Psoas muscle (tissue), 7 donors: ENCODE measurements at regions not wholly inside any gene's neighbourhood (a gene's known extent, or its start where the extent isn't known, plus 50 kb on each side); places are given as distances from the start of the nearest gene placed in this dataset.

ENCODE experiments used
- ATAC-seq, 4 donors: fragments of 200-7000 bp; cut with Tn5 transposase; one replicate each; pipeline ENCODE4 v1.9.1; 2020; ENCODE audit warnings: moderate library complexity in 3 of 4, mild to moderate bottlenecking in 2 of 4
- DNase-seq, 2 donors: peaks; one replicate each; pipeline ENCODE4 v3.0.0-alpha.2; 2020
- H3K27ac ChIP-seq: fragments of 200-600 bp; one replicate; pipeline ENCODE4 v1.8.0; 2022
- H3K27me3 ChIP-seq, 3 donors: fragments of 200-600 bp in 1 of 3; one replicate each; pipeline versions ENCODE4 v1.6.1 to v1.8.0; 2013 to 2022; ENCODE audit warnings: low read length in 2 of 3, mild to moderate bottlenecking in 2 of 3, moderate library complexity in 1 of 3; ENCODE audit not compliant: insufficient read depth in 3 of 3
- H3K36me3 ChIP-seq, 2 donors: fragments of 200-600 bp in 1 of 2; one replicate each; pipeline versions ENCODE4 v1.6.1 to v1.8.0; 2013 to 2022; ENCODE audit warnings: low read depth in 1 of 2, mild to moderate bottlenecking in 1 of 2, moderate library complexity in 1 of 2; ENCODE audit not compliant: insufficient read depth in 1 of 2
- H3K4me1 ChIP-seq: fragments of 200-600 bp; one replicate; pipeline ENCODE4 v1.8.0; 2022
- H3K4me3 ChIP-seq: fragments of 200-600 bp; one replicate; pipeline ENCODE4 v1.8.0; 2022; ENCODE audit warnings: mild to moderate bottlenecking
- H3K9me3 ChIP-seq: fragments of 200-600 bp; one replicate; pipeline ENCODE4 v1.8.0; 2022
- CTCF ChIP-seq: fragments of 200-600 bp; IDR thresholded peaks from one replicate; pipeline ENCODE4 v1.8.0; 2022; ENCODE audit warnings: antibody characterized with exemption
- WGBS, 3 donors: extraction: QIAGEN DNeasy Blood & Tissue Kit; methylation state at CpG; one replicate each; pipeline versions ENCODE4 v1.1.6 to v1.1.7; 2013; 5-methylcytosine and 5-hydroxymethylcytosine counted together
- intact Hi-C, 2 donors: fragments of 100-400 bp; cut with DNase I; formaldehyde crosslinking; loops; one replicate each; pipeline versions ENCODE4 v1.11.0 to v1.14.2; 2022
- donor health status: healthy with polysubstance abuse.
- donor health status: DM: no; HTN: no; CAD: no; lungs with moderate emphysema.
- donor health status: Bipolar disorder and iron deficiency.
- donor health status: healthy.
- donor health status: DM: yes; HTN: yes; CAD: no.
- donor health status: DM: no; HTN: no; CAD: no.
- donor health status: DM: yes; HTN: yes; CAD: no.

DNA sequence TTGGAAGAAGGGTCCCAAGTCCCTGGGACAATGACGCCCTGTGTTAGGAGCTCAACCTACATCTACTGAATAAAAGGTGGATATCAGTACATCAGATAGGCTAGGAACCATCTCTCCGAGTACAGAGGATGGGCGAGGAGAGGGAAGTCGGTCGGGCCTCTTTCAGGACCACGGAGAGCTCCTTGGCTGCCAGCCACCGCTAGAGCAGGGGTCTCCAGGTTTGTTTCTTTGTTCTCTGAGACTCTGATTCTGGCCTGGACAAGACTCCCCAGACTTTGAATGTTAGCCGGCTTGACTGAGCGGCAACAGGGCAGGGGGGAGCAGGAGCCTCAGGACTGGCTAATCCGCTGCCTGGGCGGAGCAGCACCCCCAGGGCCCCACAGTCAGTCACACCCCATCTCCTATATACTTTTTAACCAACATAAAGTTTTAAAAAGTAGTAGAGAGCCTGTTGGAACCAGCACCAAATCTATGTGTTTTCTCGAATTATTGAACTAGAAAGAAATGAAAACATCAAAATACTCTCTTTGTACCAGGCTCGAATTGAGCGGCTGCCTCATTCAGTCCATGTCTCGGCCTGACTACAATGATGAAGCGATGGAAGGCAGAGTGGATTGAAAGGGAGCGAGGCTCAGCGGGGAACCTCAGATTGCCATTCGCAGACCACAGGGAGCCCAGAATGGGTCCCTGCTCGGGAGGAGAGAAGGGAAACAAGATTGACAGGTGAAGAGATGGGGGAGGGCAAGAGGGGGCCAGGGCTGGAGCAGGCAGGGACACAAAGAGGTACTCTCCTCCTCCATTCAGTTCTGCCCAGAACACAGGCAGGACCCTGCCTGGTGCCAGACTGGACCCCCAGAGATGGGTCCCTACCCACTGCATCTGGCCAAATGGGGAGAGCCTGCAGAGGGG is 131.6 kb downstream of the TPRA1 start:
- Histone ChIP-seq H3K4me3 (no peak overlapping the region), H3K4me1 (peaks cover 5% of the 10 kb centered on the region), H3K36me3 (no peaks in the 10 kb centered on the region), H3K9me3 (no peaks in the 10 kb centered on the region), H3K27me3 (peaks cover 0 to 46% (median 17%) of the 10 kb centered on the region in 3 donors), H3K27ac (no peak overlapping the region)
- no peak for TF ChIP-seq CTCF
- WGBS, 3 donors, result 25 to 28% (median 27%) methylated on average over 20 of the region's 20 CpGs
- peak in 1 of 2 donors; percentile 39 for DNase-seq
- intact Hi-C loops, result loop anchor here (5.0 to 10.0 kb wide), 2 partner anchors 704 to 937 kb away; partner anchors contain the start of gene CHST13 (in 1 of the 2)
- ATAC-seq, result no peak

DNA sequence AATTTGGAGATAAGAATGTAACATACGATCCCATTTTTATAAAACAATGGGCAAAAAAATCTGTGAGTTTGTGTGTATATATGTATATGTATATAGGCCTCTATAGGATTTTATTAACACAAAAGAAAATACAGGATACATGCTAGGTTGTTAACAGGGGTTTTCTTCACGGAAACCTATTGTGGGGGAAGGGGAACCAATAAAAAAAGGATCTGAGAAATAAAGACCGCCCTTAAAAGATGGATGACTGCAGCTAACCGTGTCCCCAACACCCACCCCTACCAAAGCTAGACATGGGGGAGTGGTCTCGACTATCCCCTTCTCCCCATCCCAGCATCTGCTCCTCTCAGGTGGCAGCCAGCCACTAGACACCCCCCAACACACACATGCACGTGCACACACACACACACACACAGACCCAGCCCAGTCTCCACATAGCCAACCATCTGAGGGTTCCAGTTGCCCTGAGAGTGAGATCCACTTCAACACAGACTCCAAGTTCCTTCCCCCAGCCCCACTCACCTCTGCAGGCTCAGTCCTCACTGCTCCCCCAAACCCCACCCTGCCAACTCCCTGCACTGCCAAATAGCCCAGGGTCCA is 132.9 kb downstream of the TPRA1 start:
- DNase-seq (no peak), ATAC-seq (no peak)
- Histone ChIP-seq H3K4me1 (peaks cover 5% of the 10 kb centered on the region), H3K9me3 (no peaks in the 10 kb centered on the region), H3K27me3 (peaks cover 0 to 48% (median 17%) of the 10 kb centered on the region in 3 donors), H3K36me3 (no peaks in the 10 kb centered on the region), H3K4me3 (no peak overlapping the region), H3K27ac (no peak overlapping the region)
- WGBS, 3 donors, result 53 to 55% (median 55%) methylated on average over 6 of the region's 6 CpGs
- TF ChIP-seq CTCF, result no peak
- intact Hi-C loops, result loop anchor here (5.0 to 10.0 kb wide), 2 partner anchors 703 to 935 kb away; partner anchors contain the start of gene CHST13 (in 1 of the 2)

- intact Hi-C loops, result loop anchor here (5.0 to 10.0 kb wide), 2 partner anchors 702 to 935 kb away; partner anchors contain the start of gene CHST13 (in 1 of the 2)
- Histone ChIP-seq H3K4me3 (no peak overlapping the region), H3K27ac (no peak overlapping the region), H3K9me3 (no peaks in the 10 kb centered on the region), H3K36me3 (no peaks in the 10 kb centered on the region), H3K4me1 (peaks cover 5% of the 10 kb centered on the region), H3K27me3 (peaks cover 0 to 54% (median 19%) of the 10 kb centered on the region in 3 donors)
- TF ChIP-seq CTCF, result no peak
- peak; percentile 46 to 54 for DNase-seq
- peak in 2 of 4 donors; percentile 32 to 36 for ATAC-seq
- WGBS, 3 donors, result 4 to 6% (median 5%) methylated on average over 27 of the region's 27 CpGs
These were observed 133.4 kb downstream of the TPRA1 start for GRCh38 chr3:127457094-127457475.

GRCh38 chr3:127456471-127457093 is 134.0 kb downstream of the TPRA1 start:
- DNase-seq, result peak in 1 of 2 donors; percentile 50
- no peak for TF ChIP-seq CTCF
- no peaks in the 10 kb centered on the region for H3K36me3 ChIP-seq
- intact Hi-C loops, result loop anchor here (5.0 to 10.0 kb wide), 2 partner anchors 702 to 934 kb away; partner anchors contain the start of gene CHST13 (in 1 of the 2)
- H3K27me3 ChIP-seq, result peaks cover 0 to 57% (median 20%) of the 10 kb centered on the region in 3 donors
- peaks cover 5% of the 10 kb centered on the region for H3K4me1 ChIP-seq
- no peak overlapping the region for H3K27ac ChIP-seq
- no peaks in the 10 kb centered on the region for H3K9me3 ChIP-seq
- WGBS, 3 donors, result 7 to 9% (median 8%) methylated on average over 22 to 24 of the region's 24 CpGs
- ATAC-seq, result peak in 2 of 4 donors; percentile 6 to 15
- no peak overlapping the region for H3K4me3 ChIP-seq
